Liver (tissue), 8 donors: ENCODE measurements at regions not wholly inside any gene's neighbourhood (a gene's known extent, or its start where the extent isn't known, plus 50 kb on each side); places are given as distances from the start of the nearest gene placed in this dataset.

Experiments used
- DNase-seq: peaks from one replicate; pipeline ENCODE4 v3.0.0-alpha.2; 2017; ENCODE audit warnings: low spot score
- H3K27ac ChIP-seq, 2 donors: one replicate each; pipeline ENCODE4 v1.7.0; 2013; ENCODE audit warnings: inconsistent platforms in 2 of 2, low read length in 2 of 2, control low read depth in 1 of 2, low read depth in 1 of 2, mild to moderate bottlenecking in 1 of 2
- H3K27me3 ChIP-seq, 4 donors: one replicate each; pipeline versions ENCODE4 v1.6.1 to v1.7.0; 2013; ENCODE audit warnings: low read length in 3 of 4, inconsistent platforms in 1 of 4, mild to moderate bottlenecking in 1 of 4, moderate library complexity in 1 of 4; ENCODE audit not compliant: control insufficient read depth in 4 of 4, insufficient read depth in 4 of 4
- H3K36me3 ChIP-seq, 4 donors: one replicate each; pipeline versions ENCODE4 v1.6.1 to v1.7.0; 2013; ENCODE audit warnings: low read length in 3 of 4, mild to moderate bottlenecking in 3 of 4, low read depth in 1 of 4, moderate library complexity in 1 of 4; ENCODE audit not compliant: control insufficient read depth in 4 of 4, insufficient read depth in 3 of 4
- H3K4me1 ChIP-seq, 4 donors: one replicate each; pipeline versions ENCODE4 v1.6.1 to v1.7.0; 2013; ENCODE audit warnings: low read length in 3 of 4, mild to moderate bottlenecking in 3 of 4, moderate library complexity in 1 of 4; ENCODE audit not compliant: control insufficient read depth in 4 of 4, insufficient read depth in 4 of 4
- H3K4me3 ChIP-seq, 3 donors: one replicate each; pipeline versions ENCODE4 v1.6.1 to v1.7.0; 2013; ENCODE audit warnings: low read length in 3 of 3, control low read depth in 1 of 3, low read depth in 1 of 3, mild to moderate bottlenecking in 1 of 3
- H3K9ac ChIP-seq, 2 donors: one replicate each; pipeline ENCODE4 v1.7.0; 2013; ENCODE audit warnings: low read length in 2 of 2, mild to moderate bottlenecking in 2 of 2, moderate library complexity in 2 of 2, control low read depth in 1 of 2, low read depth in 1 of 2
- H3K9me3 ChIP-seq, 4 donors: one replicate each; pipeline versions ENCODE4 v1.6.1 to v1.7.0; 2013; ENCODE audit warnings: low read length in 3 of 4; ENCODE audit not compliant: control insufficient read depth in 4 of 4
- ATF3 ChIP-seq: IDR thresholded peaks from 2 replicates; pipeline ENCODE4 v1.6.1; 2016; ENCODE audit warnings: antibody characterized with exemption
- EGR1 ChIP-seq, 2 donors: IDR thresholded peaks; 2 replicates each; pipeline ENCODE4 v1.6.1; 2016 to 2018; ENCODE audit warnings: antibody characterized with exemption in 2 of 2, low read depth in 2 of 2
- FOXA1 ChIP-seq: IDR thresholded peaks from 2 replicates; pipeline ENCODE4 v1.6.1; 2016; ENCODE audit warnings: antibody characterized with exemption
- FOXA2 ChIP-seq: IDR thresholded peaks from 2 replicates; pipeline ENCODE4 v1.6.1; 2016; ENCODE audit warnings: antibody characterized with exemption
- GABPA ChIP-seq, 2 donors: IDR thresholded peaks in 1 of 2; conservative IDR thresholded peaks in 1 of 2; 2 replicates each; pipeline ENCODE4 v1.6.1; 2016; ENCODE audit warnings: antibody characterized with exemption in 2 of 2, mild to moderate bottlenecking in 1 of 2, moderate library complexity in 1 of 2
- HNF4A ChIP-seq, 2 donors: conservative IDR thresholded peaks; 2 replicates each; pipeline ENCODE4 v1.6.1; 2016; ENCODE audit warnings: antibody characterized with exemption in 2 of 2, mild to moderate bottlenecking in 2 of 2
- HNF4G ChIP-seq: IDR thresholded peaks from 2 replicates; pipeline ENCODE4 v1.6.1; 2016; ENCODE audit warnings: antibody characterized with exemption
- JUND ChIP-seq, 2 donors: IDR thresholded peaks; 2 replicates each; pipeline ENCODE4 v1.6.1; 2016; ENCODE audit warnings: antibody characterized with exemption in 2 of 2
- NR2F2 ChIP-seq: IDR thresholded peaks from 2 replicates; pipeline ENCODE4 v1.6.1; 2016; ENCODE audit warnings: antibody characterized with exemption
- RAD21 ChIP-seq, 2 donors: IDR thresholded peaks; 2 replicates each; pipeline ENCODE4 v1.6.1; 2016; ENCODE audit warnings: antibody characterized with exemption in 2 of 2, mild to moderate bottlenecking in 2 of 2
- REST ChIP-seq: IDR thresholded peaks from 2 replicates; pipeline ENCODE4 v1.6.1; 2016; ENCODE audit warnings: antibody characterized with exemption, mild to moderate bottlenecking
- RXRA ChIP-seq, 2 donors: IDR thresholded peaks; 2 replicates each; pipeline ENCODE4 v1.6.1; 2017 to 2018; ENCODE audit warnings: antibody characterized with exemption in 2 of 2, mild to moderate bottlenecking in 1 of 2
- SP1 ChIP-seq: IDR thresholded peaks from 2 replicates; pipeline ENCODE4 v1.6.1; 2018; ENCODE audit warnings: antibody characterized with exemption, mild to moderate bottlenecking
- TAF1 ChIP-seq: conservative IDR thresholded peaks from 2 replicates; pipeline ENCODE4 v1.6.1; 2016; ENCODE audit warnings: antibody characterized with exemption, mild to moderate bottlenecking
- YY1 ChIP-seq: IDR thresholded peaks from 2 replicates; pipeline ENCODE4 v1.6.1; 2016; ENCODE audit warnings: antibody characterized with exemption, mild to moderate bottlenecking
- ZBTB33 ChIP-seq: IDR thresholded peaks from 2 replicates; pipeline ENCODE4 v1.6.1; 2016; ENCODE audit warnings: antibody characterized with exemption
- WGBS: extraction: QIAGEN DNeasy Blood & Tissue Kit; methylation state at CpG from one replicate; pipeline ENCODE4 v1.1.7; 2013; 5-methylcytosine and 5-hydroxymethylcytosine counted together
- TF ChIP-seq, protein P1 (sequence below): fragments of 150-350 bp; IDR thresholded peaks from 2 replicates; pipeline ENCODE4 v1.5.1; 2017; ENCODE audit warnings: improper control_type of control experiment, low read depth, low read length; ENCODE audit not compliant: missing input control
- TF ChIP-seq, protein P2 (sequence below): IDR thresholded peaks from 2 replicates; pipeline ENCODE4 v1.6.1; 2016; ENCODE audit warnings: antibody characterized with exemption
- donor health status: healthy.
- donor health status: healthy.
- donor health status: healthy.
- donor health status: healthy.
- donor health status: healthy.

- Histone ChIP-seq H3K9me3 (no peaks in the 10 kb centered on the region), H3K36me3 (no peaks in the 10 kb centered on the region), H3K27ac (no peak overlapping the region), H3K27me3 (no peaks in the 10 kb centered on the region), H3K4me3 (no peak overlapping the region), H3K4me1 (no peaks in the 10 kb centered on the region), H3K9ac (no peak overlapping the region)
- no peak for TF ChIP-seq YY1
- no peak for TF ChIP-seq NR2F2
- TF ChIP-seq, protein P1, sequence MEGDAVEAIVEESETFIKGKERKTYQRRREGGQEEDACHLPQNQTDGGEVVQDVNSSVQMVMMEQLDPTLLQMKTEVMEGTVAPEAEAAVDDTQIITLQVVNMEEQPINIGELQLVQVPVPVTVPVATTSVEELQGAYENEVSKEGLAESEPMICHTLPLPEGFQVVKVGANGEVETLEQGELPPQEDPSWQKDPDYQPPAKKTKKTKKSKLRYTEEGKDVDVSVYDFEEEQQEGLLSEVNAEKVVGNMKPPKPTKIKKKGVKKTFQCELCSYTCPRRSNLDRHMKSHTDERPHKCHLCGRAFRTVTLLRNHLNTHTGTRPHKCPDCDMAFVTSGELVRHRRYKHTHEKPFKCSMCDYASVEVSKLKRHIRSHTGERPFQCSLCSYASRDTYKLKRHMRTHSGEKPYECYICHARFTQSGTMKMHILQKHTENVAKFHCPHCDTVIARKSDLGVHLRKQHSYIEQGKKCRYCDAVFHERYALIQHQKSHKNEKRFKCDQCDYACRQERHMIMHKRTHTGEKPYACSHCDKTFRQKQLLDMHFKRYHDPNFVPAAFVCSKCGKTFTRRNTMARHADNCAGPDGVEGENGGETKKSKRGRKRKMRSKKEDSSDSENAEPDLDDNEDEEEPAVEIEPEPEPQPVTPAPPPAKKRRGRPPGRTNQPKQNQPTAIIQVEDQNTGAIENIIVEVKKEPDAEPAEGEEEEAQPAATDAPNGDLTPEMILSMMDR = no peak
- no peak for TF ChIP-seq FOXA2
- TF ChIP-seq SP1 = no peak
- TF ChIP-seq HNF4A (conservative IDR thresholded peaks at IDR 0.05) = no peak
- no peak for TF ChIP-seq GABPA (IDR thresholded peaks at IDR 0.05 in 1 of 2, conservative IDR thresholded peaks at IDR 0.05 in 1 of 2)
- no peak for TF ChIP-seq RAD21 (IDR thresholded peaks at IDR 0.05)
- no peak for TF ChIP-seq TAF1
- TF ChIP-seq ATF3 = no peak
- TF ChIP-seq RXRA (IDR thresholded peaks at IDR 0.05) = no peak
- no peak for TF ChIP-seq REST
- TF ChIP-seq, protein P2, sequence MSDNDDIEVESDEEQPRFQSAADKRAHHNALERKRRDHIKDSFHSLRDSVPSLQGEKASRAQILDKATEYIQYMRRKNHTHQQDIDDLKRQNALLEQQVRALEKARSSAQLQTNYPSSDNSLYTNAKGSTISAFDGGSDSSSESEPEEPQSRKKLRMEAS = no peak
- TF ChIP-seq JUND (IDR thresholded peaks at IDR 0.05) = no peak
- no peak for TF ChIP-seq ZBTB33
- TF ChIP-seq FOXA1 = no peak
- TF ChIP-seq HNF4G = no peak
- TF ChIP-seq EGR1 (IDR thresholded peaks at IDR 0.05; ENCODE audit: low read depth in 2 of 2) = no peak
- DNase-seq = no peak
- WGBS = 61% methylated on average over 3 of the region's 3 CpGs
Observed at GRCh38 chr2:82412021-82412420, 2047.1 kb downstream of the SUCLG1 start.
